GM12865 (cell line): ENCODE measurements at regions not wholly inside any gene's neighbourhood (a gene's known extent, or its start where the extent isn't known, plus 50 kb on each side); places are given as distances from the start of the nearest gene placed in this dataset.
A peak's percentile ranks its signal among the peaks of the same experiment; 100 is the strongest.

Experiments
- DNase-seq: peaks from one replicate; pipeline ENCODE4 v3.0.0; 2010; ENCODE audit warnings: low read depth
- H3K4me3 ChIP-seq: 2 replicates; pipeline ENCODE4 v1.5.1; 2011; ENCODE audit warnings: mild to moderate bottlenecking, low read depth, low read length, control low read depth
- TF ChIP-seq, protein P1 (sequence below): IDR thresholded peaks from 2 replicates; pipeline ENCODE4 v1.5.1; 2011; ENCODE audit warnings: low read length, control low read depth, low read depth, inconsistent platforms; ENCODE audit not compliant: insufficient read depth; ENCODE audit errors: missing control alignments

DNA sequence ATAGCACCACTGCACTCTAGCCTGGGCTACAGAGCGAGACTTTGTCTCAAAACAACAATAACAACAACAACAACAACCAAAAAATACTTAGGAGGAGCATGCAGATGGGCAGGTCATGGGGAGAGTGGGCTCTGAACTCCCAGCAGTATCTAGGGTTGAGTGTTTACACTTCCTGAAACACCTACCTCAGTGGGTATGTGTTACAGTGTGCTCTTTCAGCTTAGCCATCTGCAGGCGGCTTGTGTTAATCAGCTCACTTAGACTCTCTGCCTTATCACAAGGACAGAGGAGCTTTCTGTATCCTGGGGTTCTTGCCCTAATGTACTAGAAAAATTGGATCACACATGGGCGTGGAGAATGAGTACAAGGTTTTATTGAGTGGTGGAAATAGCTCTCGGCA is 340.2 kb downstream of the KIF20B start:
- TF ChIP-seq, protein P1, sequence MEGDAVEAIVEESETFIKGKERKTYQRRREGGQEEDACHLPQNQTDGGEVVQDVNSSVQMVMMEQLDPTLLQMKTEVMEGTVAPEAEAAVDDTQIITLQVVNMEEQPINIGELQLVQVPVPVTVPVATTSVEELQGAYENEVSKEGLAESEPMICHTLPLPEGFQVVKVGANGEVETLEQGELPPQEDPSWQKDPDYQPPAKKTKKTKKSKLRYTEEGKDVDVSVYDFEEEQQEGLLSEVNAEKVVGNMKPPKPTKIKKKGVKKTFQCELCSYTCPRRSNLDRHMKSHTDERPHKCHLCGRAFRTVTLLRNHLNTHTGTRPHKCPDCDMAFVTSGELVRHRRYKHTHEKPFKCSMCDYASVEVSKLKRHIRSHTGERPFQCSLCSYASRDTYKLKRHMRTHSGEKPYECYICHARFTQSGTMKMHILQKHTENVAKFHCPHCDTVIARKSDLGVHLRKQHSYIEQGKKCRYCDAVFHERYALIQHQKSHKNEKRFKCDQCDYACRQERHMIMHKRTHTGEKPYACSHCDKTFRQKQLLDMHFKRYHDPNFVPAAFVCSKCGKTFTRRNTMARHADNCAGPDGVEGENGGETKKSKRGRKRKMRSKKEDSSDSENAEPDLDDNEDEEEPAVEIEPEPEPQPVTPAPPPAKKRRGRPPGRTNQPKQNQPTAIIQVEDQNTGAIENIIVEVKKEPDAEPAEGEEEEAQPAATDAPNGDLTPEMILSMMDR = no peak
- no peak overlapping the region for H3K4me3 ChIP-seq
- DNase-seq = no peak

DNA sequence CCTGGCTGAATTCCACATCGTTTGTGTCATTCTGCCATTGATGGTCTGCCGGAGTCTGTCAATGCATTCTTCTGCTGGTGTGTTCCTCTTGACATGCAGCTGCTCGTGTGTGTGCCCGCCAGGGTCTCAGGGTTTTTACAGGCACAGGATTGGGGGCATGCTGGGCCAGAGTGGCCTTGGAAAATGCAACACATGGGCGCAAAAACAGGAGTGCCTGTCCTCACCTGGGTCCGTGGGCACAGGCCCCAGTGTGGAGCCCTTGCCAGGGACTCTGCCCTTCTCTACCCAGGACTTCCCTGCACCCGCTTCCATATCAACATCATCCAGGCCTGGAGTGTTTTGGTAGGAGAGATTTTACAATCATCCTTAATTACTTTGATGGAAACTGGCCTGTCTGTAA is 340.7 kb downstream of the KIF20B start:
- TF ChIP-seq, protein P1 = no peak
- H3K4me3 ChIP-seq = no peak overlapping the region
- no peak for DNase-seq

DNA sequence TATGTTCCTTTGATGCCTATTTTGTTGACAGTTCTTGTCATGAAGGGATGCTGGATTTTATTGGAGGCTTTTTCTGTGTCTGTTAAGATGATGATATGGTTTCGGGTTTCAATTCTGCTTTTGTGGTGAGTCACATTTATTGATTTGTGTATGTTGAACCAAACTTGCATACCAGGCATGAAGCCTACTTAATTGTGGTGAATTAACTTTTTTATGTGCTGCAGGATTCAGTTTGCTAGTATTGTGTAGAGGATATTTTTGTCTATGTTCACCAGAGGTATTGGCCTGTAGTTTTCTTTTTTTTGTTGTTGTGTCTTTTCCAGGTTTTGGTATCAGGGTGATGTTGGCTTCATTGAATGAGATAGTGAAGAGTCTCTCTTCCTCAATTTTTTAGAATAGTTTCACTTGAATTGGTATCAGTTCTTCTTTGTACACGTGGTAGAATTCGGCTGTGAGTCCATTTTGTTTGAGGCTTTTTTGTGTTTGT is 345.9 kb downstream of the KIF20B start:
- DNase-seq = peak; percentile 81
- TF ChIP-seq, protein P1 = no peak
- no peak overlapping the region for H3K4me3 ChIP-seq

DNA sequence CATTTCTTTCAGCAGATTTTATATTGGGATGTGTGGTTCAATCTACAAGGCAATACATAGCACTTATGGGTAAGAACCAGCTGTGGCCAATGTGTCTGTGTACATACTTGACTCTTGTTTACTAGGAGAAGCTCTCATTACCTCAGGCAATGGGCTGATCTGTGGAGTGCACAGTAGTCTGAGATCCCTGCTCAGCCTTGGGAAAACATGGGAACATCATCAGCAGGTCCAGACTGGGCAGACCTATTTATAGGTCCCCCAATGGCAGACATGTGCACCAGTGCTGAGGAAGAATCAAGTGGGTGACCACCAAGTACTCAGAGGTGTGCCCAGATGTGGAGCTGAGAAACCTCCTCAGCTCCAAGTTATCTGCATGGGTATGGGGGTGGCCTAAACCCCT is 349.7 kb downstream of the KIF20B start:
- H3K4me3 ChIP-seq = no peak overlapping the region
- TF ChIP-seq, protein P1 = no peak
- peak; percentile 3 for DNase-seq

DNA sequence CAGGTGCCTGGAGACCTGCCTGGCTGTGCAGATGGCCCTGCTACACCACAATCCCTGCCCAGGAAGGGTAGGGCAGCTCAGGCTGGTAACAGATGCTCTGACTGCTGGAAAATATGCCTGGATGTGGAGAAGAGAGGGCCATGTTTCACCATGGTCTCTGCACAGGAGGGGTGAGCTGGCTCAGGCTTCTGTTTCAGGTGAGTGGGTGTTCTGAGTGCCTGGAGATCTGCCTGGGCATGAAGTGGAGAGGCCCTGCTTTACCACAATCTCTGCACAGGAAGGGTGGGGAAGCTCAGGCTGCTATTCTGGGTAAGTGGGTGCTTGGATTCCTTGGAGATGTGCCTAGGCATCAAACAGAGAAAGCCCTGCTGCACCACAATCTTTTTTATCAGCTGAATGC is 350.1 kb downstream of the KIF20B start:
- TF ChIP-seq, protein P1 = no peak
- DNase-seq = peak; percentile 52
- peak overlapping the region; percentile 33 for H3K4me3 ChIP-seq

DNA sequence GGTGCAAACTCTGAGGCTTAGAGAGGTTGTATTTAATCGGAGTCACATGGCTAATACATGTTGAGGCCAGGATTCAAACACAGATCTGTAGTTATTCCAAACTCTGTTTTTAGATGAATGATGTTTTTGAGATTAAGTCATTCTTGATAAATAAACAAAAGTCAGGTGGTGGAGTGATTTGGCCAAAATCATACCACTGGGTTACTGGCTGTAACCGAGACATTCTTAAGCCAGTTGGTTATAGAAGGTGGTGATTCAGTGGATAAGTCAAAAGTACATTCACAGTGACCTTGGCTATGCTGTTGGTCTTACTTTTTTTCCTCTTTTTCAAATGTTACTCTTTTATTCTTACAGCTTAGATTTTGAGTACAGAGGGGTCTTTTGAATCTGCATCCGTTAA is 361.4 kb downstream of the KIF20B start:
- DNase-seq = no peak
- TF ChIP-seq, protein P1 = no peak
- no peak overlapping the region for H3K4me3 ChIP-seq

DNA sequence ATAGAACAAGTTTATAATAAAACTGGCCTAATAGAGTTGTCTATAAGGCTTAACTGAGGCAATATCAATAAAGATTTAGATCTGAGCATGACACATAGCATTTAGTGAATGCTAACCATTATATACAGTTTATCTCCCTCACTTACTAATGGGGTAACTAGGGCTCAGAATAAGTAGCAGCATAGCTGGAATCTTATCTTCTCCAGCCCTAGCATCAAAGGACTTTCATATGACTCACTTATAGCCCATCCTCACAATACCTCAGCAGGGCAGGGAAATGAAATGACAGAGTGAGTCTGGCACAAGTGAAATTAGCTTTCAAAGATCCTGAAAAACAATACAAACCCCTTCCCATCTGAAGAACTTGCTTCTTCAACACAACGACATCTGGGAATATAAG is 362.9 kb downstream of the KIF20B start:
- no peak for DNase-seq
- TF ChIP-seq, protein P1 = no peak
- no peak overlapping the region for H3K4me3 ChIP-seq
